H9 (cell line): ENCODE measurements at regions not wholly inside any gene's neighbourhood (a gene's known extent, or its start where the extent isn't known, plus 50 kb on each side); places are given as distances from the start of the nearest gene placed in this dataset.

Experiments
- DNase-seq: peaks from one replicate; pipeline ENCODE4 v3.0.0-alpha.2; 2017
- H2AFZ ChIP-seq: one replicate; pipeline ENCODE4 v1.6.1; 2013; ENCODE audit warnings: mild to moderate bottlenecking, low read length, control low read depth, moderate library complexity
- H2AK5ac ChIP-seq: 2 replicates; pipeline ENCODE4 v1.6.1; 2013; ENCODE audit warnings: low read length, control low read depth, mixed read lengths; ENCODE audit not compliant: insufficient read length
- H2BK120ac ChIP-seq: one replicate; pipeline ENCODE4 v1.6.1; 2013; ENCODE audit warnings: low read depth, mild to moderate bottlenecking, low read length, control low read depth, inconsistent platforms; ENCODE audit not compliant: poor library complexity, severe bottlenecking
- H2BK12ac ChIP-seq: 2 replicates; pipeline ENCODE4 v1.6.1; 2013; ENCODE audit warnings: low read length, control low read depth, mixed read lengths, low read depth; ENCODE audit not compliant: insufficient read length
- H2BK15ac ChIP-seq: 2 replicates; pipeline ENCODE4 v1.6.1; 2013; ENCODE audit warnings: low read depth, low read length, control low read depth
- H2BK20ac ChIP-seq: one replicate; pipeline ENCODE4 v1.6.1; 2013; ENCODE audit warnings: low read depth, mild to moderate bottlenecking, low read length, control low read depth, inconsistent platforms; ENCODE audit not compliant: poor library complexity, severe bottlenecking
- H2BK5ac ChIP-seq: 2 replicates; pipeline ENCODE4 v1.6.1; 2013; ENCODE audit warnings: low read length, control low read depth, mixed read lengths; ENCODE audit not compliant: insufficient read length
- H3K14ac ChIP-seq: 2 replicates; pipeline ENCODE4 v1.6.1; 2013; ENCODE audit warnings: low read length, control low read depth; ENCODE audit not compliant: insufficient read depth
- H3K18ac ChIP-seq: 2 replicates; pipeline ENCODE4 v1.6.1; 2013; ENCODE audit warnings: low read depth, mild to moderate bottlenecking, mixed read lengths, low read length, control low read depth; ENCODE audit not compliant: insufficient read length
- H3K23ac ChIP-seq: 2 replicates; pipeline ENCODE4 v1.6.1; 2013; ENCODE audit warnings: low read length, control low read depth, mixed read lengths, low read depth; ENCODE audit not compliant: insufficient read length
- H3K23me2 ChIP-seq: 2 replicates; pipeline ENCODE4 v1.6.1; 2013; ENCODE audit warnings: low read depth, mild to moderate bottlenecking, mixed read lengths, low read length, control low read depth; ENCODE audit not compliant: insufficient read length, poor library complexity, severe bottlenecking
- H3K27ac ChIP-seq: 2 replicates; pipeline ENCODE4 v1.5.1; 2013; ENCODE audit warnings: low read length, control low read depth, mixed read lengths, low read depth; ENCODE audit not compliant: insufficient read length
- H3K27me3 ChIP-seq: 2 replicates; pipeline ENCODE4 v1.6.1; 2013; ENCODE audit warnings: low read length, control low read depth, inconsistent platforms; ENCODE audit not compliant: insufficient read depth
- H3K4ac ChIP-seq: 2 replicates; pipeline ENCODE4 v1.6.1; 2013; ENCODE audit warnings: low read depth, mild to moderate bottlenecking, control low read depth, inconsistent platforms, low read length, moderate library complexity
- H3K4me1 ChIP-seq: 2 replicates; pipeline ENCODE4 v1.6.1; 2013; ENCODE audit warnings: low read length, control low read depth, inconsistent platforms; ENCODE audit not compliant: insufficient read depth
- H3K4me2 ChIP-seq: 2 replicates; pipeline ENCODE4 v1.6.1; 2013; ENCODE audit warnings: low read length, control low read depth, mixed read lengths; ENCODE audit not compliant: insufficient read length, insufficient read depth
- H3K56ac ChIP-seq: 2 replicates; pipeline ENCODE4 v1.6.1; 2013; ENCODE audit warnings: low read depth, mild to moderate bottlenecking, mixed read lengths, low read length, control low read depth; ENCODE audit not compliant: insufficient read length
- H3K79me1 ChIP-seq: 2 replicates; pipeline ENCODE4 v1.6.1; 2013; ENCODE audit warnings: low read depth, mild to moderate bottlenecking, moderate library complexity, low read length, control low read depth, inconsistent platforms; ENCODE audit not compliant: insufficient read depth, poor library complexity, severe bottlenecking
- H3K79me2 ChIP-seq: 2 replicates; pipeline ENCODE4 v1.6.1; 2013; ENCODE audit warnings: low read length, control low read depth, inconsistent platforms; ENCODE audit not compliant: insufficient read depth
- H3K9ac ChIP-seq: 2 replicates; pipeline ENCODE4 v1.6.1; 2013; ENCODE audit warnings: low read length, control low read depth, mixed read lengths; ENCODE audit not compliant: insufficient read length; ENCODE audit errors: extremely low read depth
- H3K9me3 ChIP-seq: one replicate; pipeline ENCODE4 v1.6.1; 2013; ENCODE audit warnings: low read depth, low read length, inconsistent platforms; ENCODE audit not compliant: control insufficient read depth
- H3T11ph ChIP-seq: one replicate; pipeline ENCODE4 v1.6.1; 2013; ENCODE audit warnings: mild to moderate bottlenecking, low read length, control low read depth, inconsistent platforms
- H4K20me1 ChIP-seq: one replicate; pipeline ENCODE4 v1.6.1; 2013; ENCODE audit not compliant: control insufficient read depth, insufficient read length, insufficient read depth
- H4K5ac ChIP-seq: 2 replicates; pipeline ENCODE4 v1.6.1; 2013; ENCODE audit warnings: low read depth, mild to moderate bottlenecking, mixed read lengths, low read length, control low read depth; ENCODE audit not compliant: insufficient read length
- H4K8ac ChIP-seq: replicated peaks from 2 replicates; pipeline ENCODE4 v1.6.1; 2013; ENCODE audit warnings: low read length, control low read depth, mixed read lengths, low read depth; ENCODE audit not compliant: insufficient read length
- H4K91ac ChIP-seq: 2 replicates; pipeline ENCODE4 v1.6.1; 2013; ENCODE audit warnings: low read depth, mild to moderate bottlenecking, moderate library complexity, mixed read lengths, low read length, control low read depth; ENCODE audit not compliant: insufficient read length
- H3K27ac Mint-ChIP-seq, 3 experiments: 2 replicates in 2 of 3; 3 replicates in 1 of 3; pipeline ENCODE4 v1.8.0; 2020 to 2021; ENCODE audit warnings: mixed read lengths in 3 of 3, mild to moderate bottlenecking in 1 of 3, moderate library complexity in 1 of 3
- H3K27me3 Mint-ChIP-seq: 2 replicates; pipeline ENCODE4 v1.8.0; 2021; ENCODE audit warnings: low read depth, mild to moderate bottlenecking, moderate library complexity, mixed read lengths
- H3K36me3 Mint-ChIP-seq, 3 experiments: 2 replicates in 2 of 3; 3 replicates in 1 of 3; pipeline ENCODE4 v1.8.0; 2020 to 2021; ENCODE audit warnings: low read depth in 3 of 3, mixed read lengths in 3 of 3; ENCODE audit not compliant: insufficient read depth in 1 of 3
- H3K4me1 Mint-ChIP-seq, 2 experiments: 2 replicates each; pipeline ENCODE4 v1.8.0; 2020; ENCODE audit warnings: mixed read lengths in 2 of 2
- H3K4me3 Mint-ChIP-seq, 2 experiments: 2 replicates in 1 of 2; 3 replicates in 1 of 2; pipeline ENCODE4 v1.8.0; 2020 to 2021; ENCODE audit warnings: mild to moderate bottlenecking in 2 of 2, mixed read lengths in 2 of 2, moderate library complexity in 1 of 2
- H3K9me3 Mint-ChIP-seq, 2 experiments: 2 replicates in 1 of 2; 3 replicates in 1 of 2; pipeline ENCODE4 v1.8.0; 2020; ENCODE audit warnings: mild to moderate bottlenecking in 2 of 2, mixed read lengths in 2 of 2, moderate library complexity in 1 of 2
- CTCF ChIP-seq: fragments of 200-600 bp; sonication (generic); conservative IDR thresholded peaks from 3 replicates; pipeline ENCODE4 v1.8.0; 2021; ENCODE audit warnings: antibody characterized with exemption, mild to moderate bottlenecking
- WGBS: extraction: QIAGEN DNeasy Blood & Tissue Kit; methylation state at CpG from one replicate; pipeline ENCODE4 v1.1.7; 2013; ENCODE audit warnings: missing lambda C conversion rate, low lambda C conversion rate, mixed read lengths; ENCODE audit not compliant: insufficient read length; ENCODE audit errors: extremely low coverage; 5-methylcytosine and 5-hydroxymethylcytosine counted together

DNA sequence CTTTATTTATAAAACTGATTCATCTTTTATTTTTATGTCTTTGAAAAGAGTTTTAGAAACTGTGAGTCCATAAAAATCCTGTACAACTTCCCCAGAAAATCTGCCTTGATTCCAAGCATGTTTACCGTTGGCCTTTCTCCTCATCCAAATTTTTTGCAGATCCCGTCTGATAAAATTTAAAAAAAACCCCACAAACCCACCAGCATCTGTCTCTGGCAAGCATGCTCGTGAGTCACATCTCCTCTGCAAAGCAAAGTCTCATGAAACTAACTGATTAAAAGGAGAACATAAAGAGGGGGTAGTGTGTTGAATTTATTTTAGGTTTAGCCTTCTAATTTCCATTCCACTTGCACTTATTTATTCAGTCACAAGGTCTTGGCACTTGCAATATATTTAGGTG, 109.4 kb downstream of the MAT2B start:
- H3K36me3 Mint-ChIP-seq, result no peaks in the 10 kb centered on the region
- no peaks in the 10 kb centered on the region for H3K27me3 ChIP-seq
- no peaks in the 10 kb centered on the region; the same call in 1 of the 2 replicates for H3K27me3 Mint-ChIP-seq

More for the DNA sequence above, 109.4 kb downstream of the MAT2B start:
- no peak overlapping the region for H2BK15ac ChIP-seq
- H3K79me2 ChIP-seq, result no peaks in the 10 kb centered on the region
- Mint-ChIP-seq H3K27ac (no peak overlapping the region), H3K9me3 (no peaks in the 10 kb centered on the region), H3K4me1 (no peaks in the 10 kb centered on the region), H3K4me3 (no peak overlapping the region)
- no peak overlapping the region for H4K5ac ChIP-seq
- H3K56ac ChIP-seq, result no peak overlapping the region
- no peak overlapping the region for H3K9ac ChIP-seq
- H4K91ac ChIP-seq, result no peak overlapping the region
- no peak overlapping the region for H2BK120ac ChIP-seq
- no peak overlapping the region for H2BK12ac ChIP-seq
- H3K23me2 ChIP-seq, result no peaks in the 10 kb centered on the region
- no peak overlapping the region for H3T11ph ChIP-seq
- no peak overlapping the region for H3K18ac ChIP-seq
- TF ChIP-seq CTCF, result no peak
- no peaks in the 10 kb centered on the region for H4K20me1 ChIP-seq
- H3K4me1 ChIP-seq, result no peaks in the 10 kb centered on the region
- H3K14ac ChIP-seq, result no peak overlapping the region
- H3K4me2 ChIP-seq, result no peak overlapping the region
- H3K4ac ChIP-seq, result no peak overlapping the region
- H2AFZ ChIP-seq, result no peak overlapping the region
- H2BK5ac ChIP-seq, result no peak overlapping the region
- no peak overlapping the region for H3K23ac ChIP-seq
- DNase-seq, result no peak
- no peak overlapping the region for H2BK20ac ChIP-seq
- H3K27ac ChIP-seq, result no peak overlapping the region
- WGBS, result no CpG with 5 or more reads among the region's 3 CpGs
- H4K8ac ChIP-seq, result no peak overlapping the region
- H2AK5ac ChIP-seq, result no peak overlapping the region
- H3K79me1 ChIP-seq, result no peaks in the 10 kb centered on the region
- H3K9me3 ChIP-seq, result no peaks in the 10 kb centered on the region
